Activated naive CD8-positive, alpha-beta T cell treated with anti-CD3 and anti-CD28 coated beads, Interleukin-2, amount 50 U/mL, for 24 hours (primary cell): ENCODE measurements at regions not wholly inside any gene's neighbourhood (a gene's known extent, or its start where the extent isn't known, plus 50 kb on each side); places are given as distances from the start of the nearest gene placed in this dataset.
"Not testable (repeated sequence)": the region's sequence is repeated elsewhere in the genome, so short reads cannot be mapped to it uniquely, and the experiment has no call there.

Experiments
- ATAC-seq: fragments of 150-1000 bp; cut with Tn5 transposase; one replicate; pipeline ENCODE4 v1.10.0; 2021
- DNase-seq: peaks from one replicate; pipeline ENCODE4 v3.0.0; 2021
- H3K27ac Mint-ChIP-seq: one replicate; pipeline ENCODE4 v1.8.0; 2021; ENCODE audit warnings: mild to moderate bottlenecking, mixed read lengths
- H3K27me3 Mint-ChIP-seq: one replicate; pipeline ENCODE4 v1.8.0; 2021; ENCODE audit warnings: mixed read lengths
- H3K36me3 Mint-ChIP-seq: one replicate; pipeline ENCODE4 v1.8.0; 2021; ENCODE audit warnings: low read depth, mixed read lengths
- H3K4me1 Mint-ChIP-seq: one replicate; pipeline ENCODE4 v1.8.0; 2021; ENCODE audit warnings: mixed read lengths
- H3K4me3 Mint-ChIP-seq: one replicate; pipeline ENCODE4 v1.8.0; 2021; ENCODE audit warnings: mild to moderate bottlenecking, moderate library complexity, mixed read lengths
- H3K9me3 Mint-ChIP-seq: one replicate; pipeline ENCODE4 v1.8.0; 2021; ENCODE audit warnings: mixed read lengths

DNA sequence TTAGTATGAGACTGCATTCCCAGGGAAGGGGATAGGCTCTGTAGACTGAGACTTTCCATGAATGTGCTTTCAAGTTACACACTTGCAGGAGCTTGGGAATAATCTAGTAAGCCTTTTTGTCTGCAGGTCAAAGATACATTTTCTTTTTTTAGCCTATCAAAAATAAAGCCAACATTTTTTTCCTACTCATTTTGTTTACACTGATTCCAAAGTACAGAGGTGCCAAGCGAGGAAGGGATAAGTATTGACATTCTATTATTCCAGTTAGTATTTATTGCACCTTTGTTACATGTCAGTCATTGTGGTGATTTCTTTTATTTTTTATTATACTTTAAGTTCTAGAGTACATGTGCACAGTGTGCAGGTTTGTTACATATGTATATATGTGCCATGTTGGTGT is 413.0 kb upstream of the CHORDC1 start:
- Mint-ChIP-seq H3K4me1 (no peaks in the 10 kb centered on the region), H3K27ac (no peak overlapping the region), H3K36me3 (no peaks in the 10 kb centered on the region), H3K9me3 (peaks cover 9% of the 10 kb centered on the region), H3K27me3 (no peaks in the 10 kb centered on the region), H3K4me3 (no peak overlapping the region)
- ATAC-seq (no peak), DNase-seq (no peak)

GRCh38 chr11:90635151-90635550 is 412.3 kb upstream of the CHORDC1 start:
- no peak for DNase-seq
- no peak for ATAC-seq
- H3K9me3 Mint-ChIP-seq: peaks cover 9% of the 10 kb centered on the region
- no peaks in the 10 kb centered on the region for H3K36me3 Mint-ChIP-seq
- no peak overlapping the region for H3K4me3 Mint-ChIP-seq
- no peaks in the 10 kb centered on the region for H3K27me3 Mint-ChIP-seq
- no peak overlapping the region for H3K27ac Mint-ChIP-seq
- H3K4me1 Mint-ChIP-seq: no peaks in the 10 kb centered on the region

DNA sequence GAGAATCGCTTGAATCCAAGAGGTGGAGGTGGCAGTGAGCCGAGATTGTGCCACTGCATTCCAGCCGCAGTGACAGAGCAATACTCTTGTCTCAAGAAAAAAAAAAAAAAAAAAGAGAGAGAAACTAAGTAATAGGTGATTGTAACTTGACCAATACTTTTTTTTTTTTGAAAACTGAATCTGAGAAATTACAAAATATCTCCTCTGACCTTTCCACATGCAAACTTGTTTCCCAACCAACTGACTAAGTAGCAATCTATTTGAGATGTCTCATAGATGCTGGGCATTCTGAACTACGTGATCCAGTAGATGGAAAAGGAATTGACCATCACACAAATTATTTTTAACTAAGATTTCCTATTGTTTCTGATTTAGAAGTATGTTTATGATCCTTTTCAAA is 407.3 kb upstream of the CHORDC1 start:
- Mint-ChIP-seq H3K9me3 (peaks cover 6% of the 10 kb centered on the region), H3K4me1 (no peaks in the 10 kb centered on the region)
- no peak for ATAC-seq

DNA sequence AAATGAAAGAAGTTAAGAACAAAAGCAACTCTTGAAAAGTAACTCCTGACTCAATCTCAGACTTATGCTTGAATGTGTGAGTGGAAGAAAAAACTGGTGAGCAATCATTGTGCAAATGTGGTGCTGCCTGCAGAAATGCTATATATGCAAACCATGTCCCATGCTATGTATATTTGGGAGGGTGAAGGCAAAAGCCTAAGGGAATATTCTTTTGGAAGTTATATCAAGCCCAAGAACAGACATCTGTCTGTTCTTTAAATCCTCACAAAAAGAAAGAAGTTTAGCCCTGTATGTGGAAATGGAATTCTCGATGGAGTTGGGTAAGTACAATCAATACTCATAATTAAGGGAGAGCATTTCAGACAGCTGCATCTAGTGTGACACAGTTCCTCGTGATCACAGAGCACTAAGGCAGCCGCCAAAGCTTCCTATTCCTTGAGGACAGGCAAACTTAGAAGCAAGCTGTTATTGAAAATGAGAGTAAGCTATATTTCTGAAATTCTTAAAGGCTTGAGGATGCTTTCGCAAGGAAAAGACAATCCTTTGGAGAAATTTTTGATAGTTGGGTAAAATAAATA is 406.5 kb upstream of the CHORDC1 start:
- H3K9me3 Mint-ChIP-seq: no peaks in the 10 kb centered on the region
- H3K4me3 Mint-ChIP-seq: no peak overlapping the region
- ATAC-seq: no peak

More for the DNA sequence above, 407.3 kb upstream of the CHORDC1 start:
- Mint-ChIP-seq H3K27me3 (no peaks in the 10 kb centered on the region), H3K4me3 (no peak overlapping the region), H3K36me3 (no peaks in the 10 kb centered on the region), H3K27ac (no peak overlapping the region)
- DNase-seq: no peak

DNA sequence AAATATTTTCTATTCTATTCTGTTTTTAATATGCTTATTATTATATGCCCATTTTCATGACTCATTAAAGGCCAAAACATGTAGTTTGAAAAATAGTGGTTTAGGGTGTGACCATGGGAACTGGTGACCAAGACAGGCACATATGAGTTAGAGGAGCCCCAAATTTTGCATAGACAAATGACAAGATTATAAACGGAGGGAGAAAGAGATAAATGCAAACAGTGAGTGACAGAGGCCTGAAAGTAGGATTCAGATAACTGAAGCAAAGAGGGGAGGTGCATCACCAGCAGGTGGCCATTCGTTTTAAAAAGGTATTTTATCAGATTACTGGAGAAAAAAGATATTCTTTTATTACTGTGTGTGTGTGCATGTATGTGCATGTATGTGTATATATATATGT is 391.5 kb upstream of the CHORDC1 start:
- no peaks in the 10 kb centered on the region for H3K27me3 Mint-ChIP-seq

More for the DNA sequence above, 406.5 kb upstream of the CHORDC1 start:
- Mint-ChIP-seq H3K27me3 (no peaks in the 10 kb centered on the region), H3K36me3 (no peaks in the 10 kb centered on the region), H3K27ac (no peak overlapping the region), H3K4me1 (no peaks in the 10 kb centered on the region)
- DNase-seq: no peak

GRCh38 chr11:90613037-90613436 is 390.2 kb upstream of the CHORDC1 start:
- not testable (repeated sequence) for DNase-seq, H3K36me3 Mint-ChIP-seq, H3K9me3 Mint-ChIP-seq, H3K27ac Mint-ChIP-seq, H3K4me1 Mint-ChIP-seq, H3K27me3 Mint-ChIP-seq, H3K4me3 Mint-ChIP-seq, ATAC-seq

More for the DNA sequence above, 391.5 kb upstream of the CHORDC1 start:
- H3K27ac Mint-ChIP-seq: no peak overlapping the region
- ATAC-seq (no peak), DNase-seq (no peak)
- no peaks in the 10 kb centered on the region for H3K4me1 Mint-ChIP-seq
- no peak overlapping the region for H3K4me3 Mint-ChIP-seq
- no peaks in the 10 kb centered on the region for H3K9me3 Mint-ChIP-seq
- no peaks in the 10 kb centered on the region for H3K36me3 Mint-ChIP-seq

GRCh38 chr11:90606721-90607120 is 383.9 kb upstream of the CHORDC1 start:
- ATAC-seq (no peak), DNase-seq (no peak)
- H3K36me3 Mint-ChIP-seq: no peaks in the 10 kb centered on the region
- H3K27ac Mint-ChIP-seq: no peak overlapping the region
- H3K4me1 Mint-ChIP-seq: no peaks in the 10 kb centered on the region
- H3K9me3 Mint-ChIP-seq: peaks cover 5% of the 10 kb centered on the region
- no peaks in the 10 kb centered on the region for H3K27me3 Mint-ChIP-seq
- H3K4me3 Mint-ChIP-seq: no peak overlapping the region

DNA sequence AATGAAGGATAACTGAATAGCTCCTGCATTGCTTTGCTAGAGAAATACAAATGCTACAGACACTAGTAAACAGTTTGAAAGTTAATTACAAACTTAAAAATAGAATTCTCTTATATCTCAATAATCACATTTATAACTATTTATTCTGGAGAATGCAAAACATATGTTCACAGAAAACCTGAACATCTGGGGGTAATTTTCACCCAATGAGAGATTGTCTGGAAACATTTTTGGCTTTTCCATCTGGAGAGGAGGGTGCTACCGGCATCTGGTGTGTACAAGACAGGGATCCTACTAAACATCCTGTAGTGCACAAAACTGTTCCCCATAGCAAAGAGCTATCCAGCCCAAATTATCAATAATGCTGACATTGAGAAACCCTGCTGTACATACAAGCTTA is 378.4 kb upstream of the CHORDC1 start:
- peaks cover 15% of the 10 kb centered on the region for H3K9me3 Mint-ChIP-seq
- no peaks in the 10 kb centered on the region for H3K27me3 Mint-ChIP-seq
- no peak overlapping the region for H3K4me3 Mint-ChIP-seq
- no peak for ATAC-seq
- DNase-seq: no peak
- no peaks in the 10 kb centered on the region for H3K36me3 Mint-ChIP-seq
- H3K27ac Mint-ChIP-seq: no peak overlapping the region
- no peaks in the 10 kb centered on the region for H3K4me1 Mint-ChIP-seq

- Mint-ChIP-seq H3K27ac (no peak overlapping the region), H3K4me1 (no peaks in the 10 kb centered on the region), H3K36me3 (no peaks in the 10 kb centered on the region), H3K4me3 (no peak overlapping the region), H3K9me3 (peaks cover 10% of the 10 kb centered on the region), H3K27me3 (no peaks in the 10 kb centered on the region)
- DNase-seq (no peak), ATAC-seq (no peak)
Observed at GRCh38 chr11:90594658-90595057, 371.8 kb upstream of the CHORDC1 start.

- no peaks in the 10 kb centered on the region for H3K36me3 Mint-ChIP-seq
- no peak overlapping the region for H3K4me3 Mint-ChIP-seq
- ATAC-seq (no peak), DNase-seq (no peak)
- no peak overlapping the region for H3K27ac Mint-ChIP-seq
- peaks cover 12% of the 10 kb centered on the region for H3K9me3 Mint-ChIP-seq
- H3K4me1 Mint-ChIP-seq: no peaks in the 10 kb centered on the region
- no peaks in the 10 kb centered on the region for H3K27me3 Mint-ChIP-seq
Observed at GRCh38 chr11:90593099-90593498, 370.2 kb upstream of the CHORDC1 start.

GRCh38 chr11:90590286-90590685 is 367.4 kb upstream of the CHORDC1 start:
- Mint-ChIP-seq H3K27me3 (no peaks in the 10 kb centered on the region), H3K4me1 (no peaks in the 10 kb centered on the region), H3K36me3 (no peaks in the 10 kb centered on the region), H3K27ac (no peak overlapping the region), H3K4me3 (no peak overlapping the region), H3K9me3 (peaks cover 7% of the 10 kb centered on the region)
- DNase-seq (no peak), ATAC-seq (no peak)

DNA sequence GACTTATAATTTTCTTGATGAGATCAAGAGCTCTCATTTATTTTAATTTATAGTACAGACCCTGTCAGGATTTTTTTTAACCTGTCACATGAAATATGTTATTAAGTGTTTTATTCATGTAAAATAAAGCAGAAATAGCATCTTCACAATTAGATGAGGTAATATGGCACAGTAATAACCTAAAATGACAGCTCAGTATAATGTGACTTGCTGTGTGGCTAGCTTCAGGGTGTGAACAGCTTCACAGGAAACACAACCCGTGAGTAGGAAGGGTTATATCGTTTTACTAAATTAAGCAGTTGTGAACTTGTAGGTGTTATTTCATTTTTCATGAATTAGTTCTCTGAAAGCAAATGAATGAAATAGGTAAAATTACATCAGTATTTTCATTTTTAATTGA is 366.9 kb upstream of the CHORDC1 start:
- Mint-ChIP-seq H3K9me3 (peaks cover 7% of the 10 kb centered on the region), H3K4me3 (no peak overlapping the region), H3K27ac (no peak overlapping the region), H3K4me1 (no peaks in the 10 kb centered on the region), H3K36me3 (no peaks in the 10 kb centered on the region), H3K27me3 (no peaks in the 10 kb centered on the region)
- ATAC-seq (no peak), DNase-seq (no peak)

- H3K4me1 Mint-ChIP-seq: no peaks in the 10 kb centered on the region
- ATAC-seq (no peak), DNase-seq (no peak)
- H3K9me3 Mint-ChIP-seq: peaks cover 7% of the 10 kb centered on the region
- H3K4me3 Mint-ChIP-seq: no peak overlapping the region
- no peaks in the 10 kb centered on the region for H3K36me3 Mint-ChIP-seq
- H3K27ac Mint-ChIP-seq: no peak overlapping the region
- no peaks in the 10 kb centered on the region for H3K27me3 Mint-ChIP-seq
Observed at GRCh38 chr11:90587896-90588295, 365.0 kb upstream of the CHORDC1 start.

GRCh38 chr11:90585491-90585890 is 362.6 kb upstream of the CHORDC1 start:
- no peak overlapping the region for H3K4me3 Mint-ChIP-seq
- H3K27me3 Mint-ChIP-seq: no peaks in the 10 kb centered on the region
- H3K4me1 Mint-ChIP-seq: no peaks in the 10 kb centered on the region
- peaks cover 7% of the 10 kb centered on the region for H3K9me3 Mint-ChIP-seq
- DNase-seq (no peak), ATAC-seq (no peak)
- H3K36me3 Mint-ChIP-seq: no peaks in the 10 kb centered on the region
- H3K27ac Mint-ChIP-seq: no peak overlapping the region

DNA sequence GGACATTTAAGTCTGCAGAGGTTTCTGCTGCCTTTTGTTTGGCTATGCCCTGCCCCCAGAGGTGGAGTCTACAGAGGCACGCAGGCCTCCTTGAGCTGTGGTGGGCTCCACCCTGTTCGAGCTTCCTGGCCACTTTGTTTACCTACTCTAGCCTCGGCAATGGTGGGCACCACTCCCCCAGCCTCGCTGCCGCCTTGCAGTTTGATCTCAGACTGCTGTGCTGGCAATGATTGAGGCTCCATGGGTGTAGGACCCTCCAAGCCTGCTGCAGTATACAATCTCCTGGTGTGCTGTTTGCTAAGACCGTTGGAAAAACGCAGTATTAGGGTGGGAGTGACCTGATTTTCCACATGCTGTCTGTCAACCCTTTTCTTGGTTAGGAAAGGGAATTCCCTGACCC is 360.1 kb upstream of the CHORDC1 start:
- H3K4me3 Mint-ChIP-seq, H3K36me3 Mint-ChIP-seq, H3K9me3 Mint-ChIP-seq, H3K4me1 Mint-ChIP-seq, H3K27ac Mint-ChIP-seq, H3K27me3 Mint-ChIP-seq, DNase-seq, ATAC-seq: not testable (repeated sequence)

DNA sequence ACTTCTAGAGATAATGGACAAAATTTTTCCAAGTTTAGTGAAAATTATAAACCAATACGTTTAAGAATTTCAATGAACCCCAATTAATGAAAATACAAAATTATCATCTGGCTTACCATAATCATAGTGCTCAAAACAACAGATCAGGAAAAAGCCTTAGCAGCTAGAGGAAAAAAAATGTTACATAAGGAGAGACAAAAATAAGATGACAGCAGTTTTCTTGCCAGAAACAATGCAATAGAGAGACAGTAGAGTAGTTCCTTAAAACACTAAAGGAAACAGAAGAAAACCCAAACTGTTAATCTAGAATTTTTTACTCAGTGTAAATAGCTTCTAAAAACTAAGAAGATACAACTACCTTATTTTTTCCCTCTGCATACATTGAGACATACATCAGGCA is 341.7 kb upstream of the CHORDC1 start:
- Mint-ChIP-seq H3K36me3 (no peaks in the 10 kb centered on the region), H3K4me1 (no peaks in the 10 kb centered on the region), H3K4me3 (no peak overlapping the region), H3K27me3 (no peaks in the 10 kb centered on the region), H3K9me3 (peaks cover 14% of the 10 kb centered on the region), H3K27ac (no peak overlapping the region)
- ATAC-seq (no peak), DNase-seq (no peak)
